Neural progenitor cell (in vitro differentiated cells): ENCODE measurements at regions not wholly inside any gene's neighbourhood (a gene's known extent, or its start where the extent isn't known, plus 50 kb on each side); places are given as distances from the start of the nearest gene placed in this dataset.

Source experiments
- DNase-seq: peaks from one replicate; pipeline ENCODE4 v3.0.0-alpha.2; 2016; ENCODE audit warnings: low spot score
- H2AFZ ChIP-seq: fragments of 200-600 bp; sonication (generic); replicated peaks from 2 replicates; pipeline ENCODE4 v1.6.1; 2016; ENCODE audit warnings: antibody characterized with exemption
- H3F3A ChIP-seq: fragments of 200-600 bp; sonication (generic); 2 replicates; pipeline ENCODE4 v1.6.1; 2016; ENCODE audit warnings: antibody characterized with exemption, low read depth
- H3K27ac ChIP-seq: fragments of 200-600 bp; sonication (generic); 2 replicates; pipeline ENCODE4 v1.5.1; 2016; ENCODE audit warnings: mild to moderate bottlenecking
- H3K27me3 ChIP-seq: fragments of 200-600 bp; sonication (generic); 2 replicates; pipeline ENCODE4 v1.6.1; 2016; ENCODE audit warnings: mild to moderate bottlenecking, moderate library complexity
- H3K36me3 ChIP-seq: fragments of 200-600 bp; sonication (generic); 2 replicates; pipeline ENCODE4 v1.5.1; 2016
- H3K4me1 ChIP-seq: fragments of 200-600 bp; sonication (generic); 2 replicates; pipeline ENCODE4 v1.6.1; 2016; ENCODE audit warnings: mixed run types
- H3K4me2 ChIP-seq: fragments of 200-600 bp; sonication (generic); 2 replicates; pipeline ENCODE4 v1.6.1; 2016
- H3K4me3 ChIP-seq: fragments of 200-600 bp; sonication (generic); 2 replicates; pipeline ENCODE4 v1.5.1; 2016
- H3K79me2 ChIP-seq: fragments of 200-600 bp; sonication (generic); 2 replicates; pipeline ENCODE4 v1.6.1; 2016; ENCODE audit warnings: low read depth
- H3K9ac ChIP-seq: fragments of 200-600 bp; sonication (generic); 2 replicates; pipeline ENCODE4 v1.6.1; 2016
- H3K9me3 ChIP-seq: fragments of 200-600 bp; sonication (generic); 2 replicates; pipeline ENCODE4 v1.5.1; 2016; ENCODE audit warnings: low read depth
- H4K20me1 ChIP-seq: fragments of 200-600 bp; sonication (generic); 2 replicates; pipeline ENCODE4 v1.6.1; 2016; ENCODE audit warnings: low read depth
- H3K27ac Mint-ChIP-seq: 3 replicates; pipeline ENCODE4 v1.8.0; 2021; ENCODE audit warnings: mixed read lengths
- H3K27me3 Mint-ChIP-seq: 2 replicates; pipeline ENCODE4 v1.8.0; 2022; ENCODE audit warnings: low read depth, mild to moderate bottlenecking, inconsistent platforms, moderate library complexity, mixed read lengths; ENCODE audit not compliant: insufficient read depth
- H3K36me3 Mint-ChIP-seq: 3 replicates; pipeline ENCODE4 v1.8.0; 2021; ENCODE audit warnings: mixed read lengths
- H3K4me1 Mint-ChIP-seq: 3 replicates; pipeline ENCODE4 v1.8.0; 2021; ENCODE audit warnings: mixed read lengths
- H3K4me3 Mint-ChIP-seq: 3 replicates; pipeline ENCODE4 v1.8.0; 2021; ENCODE audit warnings: mild to moderate bottlenecking, moderate library complexity, mixed read lengths
- H3K9me3 Mint-ChIP-seq: 3 replicates; pipeline ENCODE4 v1.8.0; 2020; ENCODE audit warnings: mixed read lengths
- CTCF ChIP-seq: fragments of 200-600 bp; sonication (generic); IDR thresholded peaks from 2 replicates; pipeline ENCODE4 v1.5.1; 2017; ENCODE audit warnings: antibody characterized with exemption, mild to moderate bottlenecking
- EZH2 ChIP-seq: fragments of 200-600 bp; sonication (generic); IDR thresholded peaks from 2 replicates; pipeline ENCODE4 v1.6.1; 2017; ENCODE audit warnings: antibody characterized with exemption, mild to moderate bottlenecking, moderate library complexity
- EZH2phosphoT487 ChIP-seq: fragments of 200-600 bp; sonication (generic); IDR thresholded peaks from 2 replicates; pipeline ENCODE4 v1.6.1; 2017; ENCODE audit warnings: antibody characterized with exemption

- H3K36me3 ChIP-seq, result no peaks in the 10 kb centered on the region
These were observed 580.3 kb upstream of the ADGRB3 start for GRCh38 chr6:68054756-68055155.

GRCh38 chr6:68053805-68054373 is 581.2 kb upstream of the ADGRB3 start:
- H2AFZ ChIP-seq, result no peak overlapping the region
- no peak overlapping the region for H3K4me2 ChIP-seq
- TF ChIP-seq EZH2 (no peak), EZH2phosphoT487 (no peak), CTCF (no peak)

More at GRCh38 chr6:68054756-68055155, 580.3 kb upstream of the ADGRB3 start:
- Mint-ChIP-seq H3K36me3 (no peaks in the 10 kb centered on the region), H3K4me1 (peaks cover 4% of the 10 kb centered on the region), H3K4me3 (no peak overlapping the region), H3K9me3 (peaks cover 5% of the 10 kb centered on the region), H3K27me3 (peaks cover 4% of the 10 kb centered on the region), H3K27ac (no peak overlapping the region)
- DNase-seq, result no peak
- Histone ChIP-seq H3K79me2 (no peaks in the 10 kb centered on the region), H3K9me3 (no peaks in the 10 kb centered on the region), H2AFZ (no peak overlapping the region), H3K27ac (no peak overlapping the region), H3K4me3 (no peak overlapping the region), H3K4me2 (no peak overlapping the region), H3F3A (no peaks in the 10 kb centered on the region), H3K4me1 (no peaks in the 10 kb centered on the region), H3K9ac (no peak overlapping the region), H3K27me3 (no peaks in the 10 kb centered on the region), H4K20me1 (no peaks in the 10 kb centered on the region)
- TF ChIP-seq EZH2phosphoT487 (no peak), CTCF (no peak), EZH2 (no peak)

GRCh38 chr6:68052234-68052633 is 582.8 kb upstream of the ADGRB3 start:
- Histone ChIP-seq H3K4me3 (no peak overlapping the region), H3K27ac (no peak overlapping the region), H3K9me3 (no peaks in the 10 kb centered on the region), H4K20me1 (no peaks in the 10 kb centered on the region), H3K36me3 (no peaks in the 10 kb centered on the region), H3K9ac (no peak overlapping the region), H3K4me1 (no peaks in the 10 kb centered on the region), H3K4me2 (no peak overlapping the region), H3K27me3 (no peaks in the 10 kb centered on the region), H3K79me2 (no peaks in the 10 kb centered on the region), H2AFZ (no peak overlapping the region), H3F3A (no peaks in the 10 kb centered on the region)
- no peak overlapping the region for H3K4me3 Mint-ChIP-seq
- TF ChIP-seq EZH2 (no peak), EZH2phosphoT487 (no peak), CTCF (no peak)
- no peak for DNase-seq
- no peaks in the 10 kb centered on the region for H3K4me1 Mint-ChIP-seq
- H3K36me3 Mint-ChIP-seq, result no peaks in the 10 kb centered on the region
- H3K27ac Mint-ChIP-seq, result no peak overlapping the region
- peaks cover 5% of the 10 kb centered on the region for H3K9me3 Mint-ChIP-seq
- peaks cover 4% of the 10 kb centered on the region for H3K27me3 Mint-ChIP-seq

More at GRCh38 chr6:68053805-68054373, 581.2 kb upstream of the ADGRB3 start:
- Mint-ChIP-seq H3K27ac (no peak overlapping the region), H3K4me3 (no peak overlapping the region), H3K27me3 (peaks cover 4% of the 10 kb centered on the region), H3K36me3 (no peaks in the 10 kb centered on the region), H3K9me3 (peaks cover 5% of the 10 kb centered on the region), H3K4me1 (no peaks in the 10 kb centered on the region)
- Histone ChIP-seq H3K9ac (no peak overlapping the region), H3K27ac (no peak overlapping the region), H3K36me3 (no peaks in the 10 kb centered on the region), H3K9me3 (no peaks in the 10 kb centered on the region), H3K79me2 (no peaks in the 10 kb centered on the region), H3F3A (no peaks in the 10 kb centered on the region), H3K27me3 (no peaks in the 10 kb centered on the region), H3K4me1 (no peaks in the 10 kb centered on the region), H4K20me1 (no peaks in the 10 kb centered on the region), H3K4me3 (no peak overlapping the region)
- no peak for DNase-seq
